ENCODE measurements at regions not wholly inside any gene's neighbourhood (a gene's known extent, or its start where the extent isn't known, plus 50 kb on each side); places are given as distances from the start of the nearest gene placed in this dataset.

GRCh38 chr2:14303366-14304115 is 329.0 kb upstream of the LRATD1 start:
- Mint-ChIP-seq H3K36me3 (no peaks in the 10 kb centered on the region), H3K9me3 (peaks cover 6% of the 10 kb centered on the region), H3K4me3 (no peak overlapping the region), H3K27me3 (no peaks in the 10 kb centered on the region), H3K27ac (no peak overlapping the region), H3K4me1 (no peaks in the 10 kb centered on the region)
- ATAC-seq = no peak

GRCh38 chr2:14304326-14304725 is 328.2 kb upstream of the LRATD1 start:
- Mint-ChIP-seq H3K4me3 (no peak overlapping the region), H3K27me3 (no peaks in the 10 kb centered on the region), H3K9me3 (peaks cover 6% of the 10 kb centered on the region), H3K27ac (no peak overlapping the region), H3K4me1 (no peaks in the 10 kb centered on the region), H3K36me3 (no peaks in the 10 kb centered on the region)
- no peak for ATAC-seq

GRCh38 chr2:14306268-14306861 is 326.2 kb upstream of the LRATD1 start:
- no peak overlapping the region for H3K27ac Mint-ChIP-seq
- peaks cover 2% of the 10 kb centered on the region for H3K9me3 Mint-ChIP-seq
- ATAC-seq = no peak
- H3K4me1 Mint-ChIP-seq = no peaks in the 10 kb centered on the region
- no peaks in the 10 kb centered on the region for H3K36me3 Mint-ChIP-seq
- no peaks in the 10 kb centered on the region for H3K27me3 Mint-ChIP-seq
- no peak overlapping the region for H3K4me3 Mint-ChIP-seq

- H3K27me3 Mint-ChIP-seq = no peaks in the 10 kb centered on the region
- H3K27ac Mint-ChIP-seq = no peak overlapping the region
- ATAC-seq = no peak
- no peaks in the 10 kb centered on the region for H3K36me3 Mint-ChIP-seq
- H3K9me3 Mint-ChIP-seq = peaks cover 2% of the 10 kb centered on the region
- H3K4me3 Mint-ChIP-seq = no peak overlapping the region
- H3K4me1 Mint-ChIP-seq = no peaks in the 10 kb centered on the region
These were observed 319.2 kb upstream of the LRATD1 start for GRCh38 chr2:14313341-14313740.

GRCh38 chr2:14316594-14316993 is 315.9 kb upstream of the LRATD1 start:
- no peak for ATAC-seq
- Mint-ChIP-seq H3K27ac (no peak overlapping the region), H3K27me3 (no peaks in the 10 kb centered on the region), H3K4me1 (no peaks in the 10 kb centered on the region), H3K4me3 (no peak overlapping the region), H3K36me3 (no peaks in the 10 kb centered on the region), H3K9me3 (peaks cover 6% of the 10 kb centered on the region)

GRCh38 chr2:14321357-14321756 is 311.2 kb upstream of the LRATD1 start:
- no peaks in the 10 kb centered on the region for H3K27me3 Mint-ChIP-seq
- H3K4me3 Mint-ChIP-seq = no peak overlapping the region
- no peak overlapping the region for H3K27ac Mint-ChIP-seq
- no peak for ATAC-seq
- no peaks in the 10 kb centered on the region for H3K36me3 Mint-ChIP-seq
- no peaks in the 10 kb centered on the region for H3K4me1 Mint-ChIP-seq
- peaks cover 4% of the 10 kb centered on the region for H3K9me3 Mint-ChIP-seq

GRCh38 chr2:14322306-14322705 is 310.2 kb upstream of the LRATD1 start:
- ATAC-seq = no peak
- H3K27me3 Mint-ChIP-seq = no peaks in the 10 kb centered on the region
- H3K4me3 Mint-ChIP-seq = no peak overlapping the region
- H3K4me1 Mint-ChIP-seq = no peaks in the 10 kb centered on the region
- H3K9me3 Mint-ChIP-seq = peaks cover 4% of the 10 kb centered on the region
- no peaks in the 10 kb centered on the region for H3K36me3 Mint-ChIP-seq
- no peak overlapping the region for H3K27ac Mint-ChIP-seq

GRCh38 chr2:14324308-14324707 is 308.2 kb upstream of the LRATD1 start:
- no peaks in the 10 kb centered on the region for H3K36me3 Mint-ChIP-seq
- no peak for ATAC-seq
- no peaks in the 10 kb centered on the region for H3K4me1 Mint-ChIP-seq

GRCh38 chr2:14330884-14331283 is 301.6 kb upstream of the LRATD1 start:
- no peaks in the 10 kb centered on the region for H3K36me3 Mint-ChIP-seq
- H3K4me1 Mint-ChIP-seq = no peaks in the 10 kb centered on the region
- no peak for ATAC-seq
- H3K27me3 Mint-ChIP-seq = no peaks in the 10 kb centered on the region
- H3K4me3 Mint-ChIP-seq = no peak overlapping the region
- H3K27ac Mint-ChIP-seq = no peak overlapping the region
- peaks cover 10% of the 10 kb centered on the region for H3K9me3 Mint-ChIP-seq

More at GRCh38 chr2:14324308-14324707, 308.2 kb upstream of the LRATD1 start:
- no peaks in the 10 kb centered on the region for H3K27me3 Mint-ChIP-seq
- peaks cover 11% of the 10 kb centered on the region for H3K9me3 Mint-ChIP-seq
- H3K4me3 Mint-ChIP-seq = no peak overlapping the region
- H3K27ac Mint-ChIP-seq = no peak overlapping the region

GRCh38 chr2:14336759-14337382 is 295.6 kb upstream of the LRATD1 start:
- no peak for ATAC-seq
- H3K27me3 Mint-ChIP-seq = no peaks in the 10 kb centered on the region
- no peak overlapping the region for H3K27ac Mint-ChIP-seq
- H3K4me1 Mint-ChIP-seq = no peaks in the 10 kb centered on the region
- no peaks in the 10 kb centered on the region for H3K36me3 Mint-ChIP-seq
- H3K4me3 Mint-ChIP-seq = no peak overlapping the region
- peaks cover 3% of the 10 kb centered on the region for H3K9me3 Mint-ChIP-seq

GRCh38 chr2:14340703-14341102 is 291.8 kb upstream of the LRATD1 start:
- ATAC-seq = no peak
- Mint-ChIP-seq H3K27me3 (no peaks in the 10 kb centered on the region), H3K27ac (no peak overlapping the region), H3K36me3 (no peaks in the 10 kb centered on the region), H3K9me3 (no peaks in the 10 kb centered on the region), H3K4me1 (no peaks in the 10 kb centered on the region), H3K4me3 (no peak overlapping the region)

GRCh38 chr2:14342313-14342712 is 290.2 kb upstream of the LRATD1 start:
- no peak overlapping the region for H3K27ac Mint-ChIP-seq
- ATAC-seq = peak; percentile 27
- H3K4me1 Mint-ChIP-seq = no peaks in the 10 kb centered on the region
- no peak overlapping the region for H3K4me3 Mint-ChIP-seq
- no peaks in the 10 kb centered on the region for H3K36me3 Mint-ChIP-seq
- H3K9me3 Mint-ChIP-seq = no peaks in the 10 kb centered on the region
- H3K27me3 Mint-ChIP-seq = no peaks in the 10 kb centered on the region

- no peak for ATAC-seq
- Mint-ChIP-seq H3K9me3 (no peaks in the 10 kb centered on the region), H3K27me3 (no peaks in the 10 kb centered on the region), H3K27ac (no peak overlapping the region), H3K4me3 (no peak overlapping the region), H3K36me3 (no peaks in the 10 kb centered on the region), H3K4me1 (no peaks in the 10 kb centered on the region)
These were observed 288.2 kb upstream of the LRATD1 start for GRCh38 chr2:14344355-14344754.

GRCh38 chr2:14348247-14348646 is 284.3 kb upstream of the LRATD1 start:
- no peaks in the 10 kb centered on the region for H3K4me1 Mint-ChIP-seq
- H3K36me3 Mint-ChIP-seq = no peaks in the 10 kb centered on the region
- H3K9me3 Mint-ChIP-seq = peaks cover 4% of the 10 kb centered on the region
- no peak overlapping the region for H3K4me3 Mint-ChIP-seq
- ATAC-seq = no peak
- no peak overlapping the region for H3K27ac Mint-ChIP-seq
- H3K27me3 Mint-ChIP-seq = no peaks in the 10 kb centered on the region

GRCh38 chr2:14350856-14351255 is 281.7 kb upstream of the LRATD1 start:
- no peaks in the 10 kb centered on the region for H3K27me3 Mint-ChIP-seq
- H3K36me3 Mint-ChIP-seq = no peaks in the 10 kb centered on the region
- no peaks in the 10 kb centered on the region for H3K4me1 Mint-ChIP-seq
- H3K4me3 Mint-ChIP-seq = no peak overlapping the region
- no peak overlapping the region for H3K27ac Mint-ChIP-seq
- H3K9me3 Mint-ChIP-seq = peaks cover 4% of the 10 kb centered on the region
- no peak for ATAC-seq

- ATAC-seq = no peak
- Mint-ChIP-seq H3K27me3 (no peaks in the 10 kb centered on the region), H3K27ac (no peak overlapping the region), H3K36me3 (no peaks in the 10 kb centered on the region), H3K9me3 (peaks cover 6% of the 10 kb centered on the region), H3K4me3 (no peak overlapping the region), H3K4me1 (no peaks in the 10 kb centered on the region)
These were observed 280.4 kb upstream of the LRATD1 start for GRCh38 chr2:14352067-14352466.

Data from stimulated activated memory B cell treated with anti-CD40 and anti-IgM and Interleukin-4, amounts not matched to agents 10 μg/mL and 1 μg/mL and 100 μg/mL, for 72 hours (primary cell).